Neural progenitor cell (in vitro differentiated cells): ENCODE measurements at regions not wholly inside any gene's neighbourhood (a gene's known extent, or its start where the extent isn't known, plus 50 kb on each side); places are given as distances from the start of the nearest gene placed in this dataset.

Source experiments
- EZH2 ChIP-seq: fragments of 200-600 bp; sonication (generic); IDR thresholded peaks from 2 replicates; pipeline ENCODE4 v1.6.1; 2017; ENCODE audit warnings: antibody characterized with exemption, mild to moderate bottlenecking, moderate library complexity
- TF ChIP-seq, protein P1 (sequence below): fragments of 200-600 bp; sonication (generic); IDR thresholded peaks from 2 replicates; pipeline ENCODE4 v1.5.1; 2017; ENCODE audit warnings: antibody characterized with exemption, mild to moderate bottlenecking

- TF ChIP-seq, protein P1, sequence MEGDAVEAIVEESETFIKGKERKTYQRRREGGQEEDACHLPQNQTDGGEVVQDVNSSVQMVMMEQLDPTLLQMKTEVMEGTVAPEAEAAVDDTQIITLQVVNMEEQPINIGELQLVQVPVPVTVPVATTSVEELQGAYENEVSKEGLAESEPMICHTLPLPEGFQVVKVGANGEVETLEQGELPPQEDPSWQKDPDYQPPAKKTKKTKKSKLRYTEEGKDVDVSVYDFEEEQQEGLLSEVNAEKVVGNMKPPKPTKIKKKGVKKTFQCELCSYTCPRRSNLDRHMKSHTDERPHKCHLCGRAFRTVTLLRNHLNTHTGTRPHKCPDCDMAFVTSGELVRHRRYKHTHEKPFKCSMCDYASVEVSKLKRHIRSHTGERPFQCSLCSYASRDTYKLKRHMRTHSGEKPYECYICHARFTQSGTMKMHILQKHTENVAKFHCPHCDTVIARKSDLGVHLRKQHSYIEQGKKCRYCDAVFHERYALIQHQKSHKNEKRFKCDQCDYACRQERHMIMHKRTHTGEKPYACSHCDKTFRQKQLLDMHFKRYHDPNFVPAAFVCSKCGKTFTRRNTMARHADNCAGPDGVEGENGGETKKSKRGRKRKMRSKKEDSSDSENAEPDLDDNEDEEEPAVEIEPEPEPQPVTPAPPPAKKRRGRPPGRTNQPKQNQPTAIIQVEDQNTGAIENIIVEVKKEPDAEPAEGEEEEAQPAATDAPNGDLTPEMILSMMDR, result no peak
- TF ChIP-seq EZH2, result no peak
Measured at GRCh38 chr13:34431827-34432581, 510.1 kb upstream of the NBEA start.
